ENCODE measurements at regions not wholly inside any gene's neighbourhood (a gene's known extent, or its start where the extent isn't known, plus 50 kb on each side); places are given as distances from the start of the nearest gene placed in this dataset.

DNA sequence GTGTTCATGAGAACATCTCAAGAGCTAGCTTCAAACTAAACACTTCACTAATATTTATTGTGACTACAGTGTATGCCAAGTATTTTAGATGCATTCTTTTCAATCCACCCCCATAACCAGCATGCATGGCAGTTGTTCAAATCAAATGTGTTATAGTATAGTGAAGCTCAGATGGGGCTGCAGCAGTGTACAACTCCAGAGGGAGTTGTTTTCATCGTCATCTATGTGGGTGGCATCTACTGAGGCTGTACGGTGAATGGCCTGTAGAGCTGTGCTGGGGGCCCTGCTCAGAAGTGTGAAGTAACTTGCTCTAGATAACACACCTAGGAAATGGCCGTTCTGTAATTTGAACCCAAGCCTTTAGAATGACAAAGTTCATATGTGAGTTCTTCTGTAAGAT lies 71.8 kb upstream of the LRATD1 start:
- DNase-seq: no peak

DNA sequence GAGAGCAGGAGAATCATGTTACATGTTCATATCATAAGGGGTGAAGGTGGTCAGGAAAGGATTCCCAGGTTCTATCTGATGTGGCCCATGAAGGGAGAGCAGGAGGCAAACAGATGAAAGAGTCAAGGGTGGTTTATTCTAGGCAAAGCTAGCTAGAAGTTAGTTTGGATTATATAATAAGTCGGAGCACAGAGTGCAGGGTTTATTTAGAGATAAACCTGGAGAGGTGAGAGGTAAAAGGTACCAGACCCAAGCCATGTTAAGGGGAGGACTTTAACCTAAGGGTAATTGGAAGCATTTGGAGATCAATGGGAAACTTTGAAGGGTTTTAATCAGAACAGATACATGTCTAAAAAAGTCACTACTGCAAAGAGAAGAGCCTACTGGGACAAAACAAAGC lies 69.2 kb upstream of the LRATD1 start:
- DNase-seq: no peak

DNA sequence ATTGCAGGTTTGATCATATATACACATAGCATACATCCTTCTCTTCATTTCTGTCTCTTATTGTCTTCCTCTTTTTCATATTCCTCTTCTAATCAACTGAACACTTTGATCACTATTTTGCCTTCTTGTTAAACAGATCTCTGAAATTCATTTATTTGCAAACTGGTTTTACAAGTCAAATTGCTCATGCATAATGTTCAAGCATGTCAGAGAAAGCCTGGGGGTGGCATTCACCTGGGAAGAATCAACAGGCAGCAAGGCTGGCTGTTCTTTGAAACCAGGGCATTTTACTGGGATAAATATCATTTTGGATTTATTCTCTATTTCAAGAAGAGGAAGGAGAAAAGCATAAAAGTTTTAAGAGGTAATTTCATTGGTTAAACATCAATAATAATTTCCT lies 66.9 kb upstream of the LRATD1 start:
- no peak for DNase-seq

DNA sequence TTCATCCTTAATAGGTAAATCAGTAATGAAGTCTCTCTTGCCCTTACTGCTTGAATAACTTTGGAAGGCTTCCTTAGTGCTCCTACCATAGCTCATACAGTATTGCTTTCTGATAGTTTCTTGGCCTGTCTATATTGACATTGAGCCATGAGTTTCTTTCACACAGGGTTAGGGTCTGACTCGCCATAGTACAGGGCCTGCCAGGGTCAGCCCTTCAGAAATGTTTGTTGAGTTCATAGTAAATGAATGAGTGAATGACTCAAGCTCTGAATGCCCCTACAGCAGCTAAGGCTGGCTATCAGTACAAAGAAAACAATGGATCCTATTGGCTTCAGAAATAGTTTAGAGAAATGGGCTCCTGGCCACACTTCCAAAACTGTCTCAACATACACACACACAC lies 65.0 kb upstream of the LRATD1 start:
- DNase-seq: no peak

DNA sequence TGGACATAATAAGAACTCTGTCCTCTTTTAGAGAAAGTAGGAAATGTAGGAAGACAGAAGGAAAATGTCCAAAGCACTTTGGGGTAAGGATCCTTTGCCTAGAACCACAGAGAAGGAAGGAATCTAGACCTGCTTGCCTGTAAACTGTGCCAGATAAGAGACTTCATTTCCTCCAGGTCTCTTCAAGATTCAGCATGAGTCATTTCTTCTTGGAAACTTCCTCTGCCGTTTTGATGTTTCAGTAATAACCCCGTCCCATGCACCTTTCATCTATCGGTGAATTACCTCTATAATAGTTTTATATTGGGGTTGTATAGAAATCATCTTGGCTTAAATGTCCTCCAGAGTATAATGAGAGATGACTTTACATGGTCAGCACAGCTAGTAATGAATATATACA lies 63.2 kb upstream of the LRATD1 start:
- no peak for DNase-seq

DNA sequence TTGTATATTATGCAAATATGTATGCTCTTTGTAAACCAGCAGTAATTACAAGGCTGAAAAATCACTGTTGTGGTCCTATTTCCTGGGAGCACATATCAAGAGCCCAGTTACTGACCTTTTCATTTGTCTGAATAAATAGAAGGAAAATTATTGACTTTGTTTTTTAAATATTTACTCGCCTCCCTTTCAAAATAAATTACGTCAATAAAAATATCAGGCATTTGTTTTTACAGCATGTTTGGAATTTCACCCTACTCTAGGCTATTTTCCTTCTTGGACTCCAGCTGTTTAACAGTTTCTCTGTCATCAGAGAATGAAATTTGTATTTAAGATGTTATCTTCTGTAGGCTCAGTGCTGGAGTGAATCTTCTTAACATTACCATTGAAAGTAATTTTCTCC lies 59.9 kb upstream of the LRATD1 start:
- DNase-seq: no peak

DNA sequence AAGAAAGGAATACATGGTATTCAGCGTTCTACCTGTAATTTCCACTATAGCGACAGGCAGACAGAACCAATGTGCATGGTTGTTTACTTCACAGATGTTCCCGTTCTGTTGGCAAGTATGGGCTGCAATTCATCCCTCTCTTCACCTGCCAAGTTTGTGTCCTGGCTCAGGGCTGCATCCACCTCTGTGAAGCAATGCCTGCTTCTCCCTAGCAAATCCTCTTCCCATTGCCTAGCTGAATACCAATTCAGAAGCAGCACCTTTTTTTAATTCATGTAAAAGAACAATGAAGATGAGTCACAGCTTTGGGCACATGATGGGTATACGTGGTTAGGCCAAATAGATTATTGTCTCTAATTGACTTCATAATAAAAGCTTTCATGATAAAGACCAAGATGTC lies 54.7 kb upstream of the LRATD1 start:
- DNase-seq: no peak

Data from stimulated activated CD4-positive, alpha-beta T cell treated with anti-CD3 and anti-CD28 coated beads, Interleukin-15, amount 100 ng/mL, for 24 hours (primary cell).